Activated CD4-positive, alpha-beta T cell treated with anti-CD3 and anti-CD28 coated beads, Interleukin-2, amount 10 ng/mL, durations not matched to agents 7 days and 5 days (primary cell): ENCODE measurements at regions not wholly inside any gene's neighbourhood (a gene's known extent, or its start where the extent isn't known, plus 50 kb on each side); places are given as distances from the start of the nearest gene placed in this dataset.
"Not testable (repeated sequence)": the region's sequence is repeated elsewhere in the genome, so short reads cannot be mapped to it uniquely, and the experiment has no call there.

Experiments
- CTCF ChIA-PET: fragments of 350-600 bp; sonication (Branson Sonifier 250); formaldehyde crosslinking; loops from one replicate; lab custom pipeline; 2021; ENCODE audit warnings: antibody characterized with exemption; lab: Charles Lee
- POLR2A ChIA-PET: fragments of 350-600 bp; sonication (Branson Sonifier 250); formaldehyde crosslinking; loops from one replicate; lab custom pipeline; 2021; ENCODE audit warnings: antibody characterized with exemption; lab: Charles Lee
- DNase-seq: peaks from one replicate; pipeline ENCODE4 v3.0.0-alpha.2; 2020
- H3K27ac Mint-ChIP-seq: one replicate; pipeline ENCODE4 v1.8.0; 2021; ENCODE audit warnings: mild to moderate bottlenecking, moderate library complexity, mixed read lengths
- H3K27me3 Mint-ChIP-seq: one replicate; pipeline ENCODE4 v1.8.0; 2021; ENCODE audit warnings: mixed read lengths
- H3K36me3 Mint-ChIP-seq: one replicate; pipeline ENCODE4 v1.8.0; 2021; ENCODE audit warnings: low read depth, mixed read lengths
- H3K4me1 Mint-ChIP-seq: one replicate; pipeline ENCODE4 v1.8.0; 2021; ENCODE audit warnings: mixed read lengths
- H3K4me3 Mint-ChIP-seq: one replicate; pipeline ENCODE4 v1.8.0; 2021; ENCODE audit warnings: mild to moderate bottlenecking, moderate library complexity, mixed read lengths
- H3K9me3 Mint-ChIP-seq: one replicate; pipeline ENCODE4 v1.8.0; 2021; ENCODE audit warnings: mixed read lengths

DNA sequence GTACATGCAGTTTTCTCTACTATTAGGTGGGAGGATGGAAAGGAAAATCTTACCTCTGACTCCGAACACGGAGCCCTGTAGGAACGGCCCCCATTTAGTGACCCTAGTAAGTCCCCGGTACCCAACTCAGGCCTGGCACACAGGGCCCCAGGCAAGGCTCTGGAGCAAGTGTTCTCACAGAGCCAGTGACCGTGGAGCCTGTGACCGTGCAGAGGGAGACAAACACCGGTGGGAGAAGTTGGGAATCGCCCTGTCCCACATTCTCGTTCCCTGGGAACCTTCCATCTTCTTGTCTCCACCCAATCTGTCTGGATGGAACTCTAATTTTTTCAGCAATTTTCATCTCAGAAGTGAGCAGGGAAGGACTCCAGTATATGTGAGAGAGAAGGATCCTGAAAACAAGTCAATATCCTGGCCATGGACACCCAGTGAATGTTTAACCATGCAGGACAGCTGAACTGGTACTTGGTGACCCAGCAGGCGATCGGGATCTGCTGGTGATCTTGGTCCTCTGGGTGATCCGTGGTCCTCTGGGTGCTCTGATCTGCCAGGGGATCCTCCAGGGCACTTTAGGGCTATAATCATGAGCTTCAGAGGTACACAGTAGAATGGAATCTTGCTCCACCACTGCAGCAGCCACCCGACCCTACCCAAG, 348.6 kb upstream of the ID2 start:
- peaks cover 8% of the 10 kb centered on the region for H3K9me3 Mint-ChIP-seq
- peaks cover 12% of the 10 kb centered on the region for H3K36me3 Mint-ChIP-seq
- peaks cover 48% of the 10 kb centered on the region for H3K4me1 Mint-ChIP-seq
- DNase-seq = no peak
- H3K27ac Mint-ChIP-seq = no peak overlapping the region
- ChIA-PET CTCF (interaction anchor here (0.6 to 1.6 kb wide), 3 partner anchors 8 to 664 kb away, joined by 3 to 4 read pairs (median 4); no protein-coding TSS in a partner anchor), POLR2A (no interaction called here)
- H3K27me3 Mint-ChIP-seq = peaks cover 11% of the 10 kb centered on the region
- no peak overlapping the region for H3K4me3 Mint-ChIP-seq

GRCh38 chr2:8333832-8334187, 348.0 kb upstream of the ID2 start:
- H3K4me3 Mint-ChIP-seq, H3K27ac Mint-ChIP-seq: not testable (repeated sequence)
- CTCF ChIA-PET = interaction anchor here (0.6 to 1.2 kb wide), 2 partner anchors 9 to 665 kb away, joined by 3 to 4 read pairs; no protein-coding TSS in a partner anchor

DNA sequence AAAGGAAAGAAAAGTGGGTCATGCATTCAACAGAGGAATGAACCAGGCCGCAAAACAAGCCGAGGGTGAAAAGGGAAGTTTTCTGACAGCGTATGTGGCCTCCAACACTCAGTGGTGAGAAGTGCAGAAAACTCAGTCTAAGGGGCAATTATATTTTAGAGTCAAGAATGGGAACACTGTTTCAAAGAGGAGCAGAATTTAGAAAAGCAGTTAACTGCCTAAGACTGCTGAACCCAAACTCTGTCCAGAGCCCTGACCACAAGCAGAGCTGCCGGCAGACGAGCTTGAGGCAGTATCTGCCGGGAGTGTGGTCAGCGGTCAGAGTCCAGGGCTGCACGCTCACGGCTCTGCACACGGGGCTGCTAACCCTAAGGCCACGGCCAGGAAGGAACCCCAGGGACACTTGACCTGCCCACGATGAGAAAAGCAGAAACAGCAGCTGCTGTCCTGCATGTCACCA, 347.0 kb upstream of the ID2 start:
- H3K27me3 Mint-ChIP-seq = peaks cover 11% of the 10 kb centered on the region
- no peak overlapping the region for H3K27ac Mint-ChIP-seq
- H3K4me3 Mint-ChIP-seq = no peak overlapping the region
- no peak for DNase-seq
- H3K36me3 Mint-ChIP-seq = peaks cover 10% of the 10 kb centered on the region
- POLR2A ChIA-PET = no interaction called here
- H3K4me1 Mint-ChIP-seq = peaks cover 37% of the 10 kb centered on the region
- H3K9me3 Mint-ChIP-seq = peaks cover 6% of the 10 kb centered on the region
- CTCF ChIA-PET = interaction anchor here (3.4 kb wide), 1 partner anchor 9 kb away, joined by 20 read pairs; no protein-coding TSS in a partner anchor

More at GRCh38 chr2:8333832-8334187, 348.0 kb upstream of the ID2 start:
- Mint-ChIP-seq H3K36me3 (peaks cover 12% of the 10 kb centered on the region), H3K4me1 (peaks cover 47% of the 10 kb centered on the region), H3K27me3 (peaks cover 11% of the 10 kb centered on the region)
- POLR2A ChIA-PET, H3K9me3 Mint-ChIP-seq, DNase-seq: not testable (repeated sequence)

GRCh38 chr2:8335801-8336200, 346.1 kb upstream of the ID2 start:
- POLR2A ChIA-PET = no interaction called here
- peaks cover 11% of the 10 kb centered on the region for H3K27me3 Mint-ChIP-seq
- DNase-seq = no peak
- H3K4me1 Mint-ChIP-seq = peaks cover 30% of the 10 kb centered on the region
- H3K9me3 Mint-ChIP-seq = peaks cover 7% of the 10 kb centered on the region
- no peak overlapping the region for H3K4me3 Mint-ChIP-seq
- H3K36me3 Mint-ChIP-seq = peaks cover 10% of the 10 kb centered on the region
- CTCF ChIA-PET = interaction anchor here (1.0 to 3.4 kb wide), 2 partner anchors 10 to 12 kb away, joined by 3 to 20 read pairs; no protein-coding TSS in a partner anchor
- H3K27ac Mint-ChIP-seq = no peak overlapping the region

GRCh38 chr2:8337321-8337720, 344.5 kb upstream of the ID2 start:
- Mint-ChIP-seq H3K9me3 (peaks cover 13% of the 10 kb centered on the region), H3K4me1 (peaks cover 26% of the 10 kb centered on the region), H3K36me3 (peaks cover 20% of the 10 kb centered on the region), H3K4me3 (peak overlapping the region; percentile 21), H3K27me3 (peaks cover 9% of the 10 kb centered on the region), H3K27ac (peak overlapping the region; percentile 86)
- CTCF ChIA-PET = interaction anchor here (1.0 to 3.4 kb wide), 6 partner anchors 11 to 87 kb away, joined by 3 to 20 read pairs (median 3); no protein-coding TSS in a partner anchor
- POLR2A ChIA-PET = no interaction called here
- peak; percentile 50 for DNase-seq

GRCh38 chr2:8342407-8342806, 339.4 kb upstream of the ID2 start:
- no peak overlapping the region for H3K27ac Mint-ChIP-seq
- H3K27me3 Mint-ChIP-seq = no peaks in the 10 kb centered on the region
- peaks cover 18% of the 10 kb centered on the region for H3K4me1 Mint-ChIP-seq
- H3K4me3 Mint-ChIP-seq = no peak overlapping the region
- ChIA-PET CTCF (no interaction called here), POLR2A (no interaction called here)
- peaks cover 15% of the 10 kb centered on the region for H3K36me3 Mint-ChIP-seq
- peaks cover 19% of the 10 kb centered on the region for H3K9me3 Mint-ChIP-seq
- DNase-seq = no peak

GRCh38 chr2:8343031-8343430, 338.8 kb upstream of the ID2 start:
- peaks cover 10% of the 10 kb centered on the region for H3K36me3 Mint-ChIP-seq
- H3K4me1 Mint-ChIP-seq = peaks cover 11% of the 10 kb centered on the region
- no peak for DNase-seq
- POLR2A ChIA-PET = no interaction called here
- no peak overlapping the region for H3K27ac Mint-ChIP-seq
- CTCF ChIA-PET = no interaction called here
- no peaks in the 10 kb centered on the region for H3K27me3 Mint-ChIP-seq
- H3K9me3 Mint-ChIP-seq = peaks cover 15% of the 10 kb centered on the region
- no peak overlapping the region for H3K4me3 Mint-ChIP-seq

DNA sequence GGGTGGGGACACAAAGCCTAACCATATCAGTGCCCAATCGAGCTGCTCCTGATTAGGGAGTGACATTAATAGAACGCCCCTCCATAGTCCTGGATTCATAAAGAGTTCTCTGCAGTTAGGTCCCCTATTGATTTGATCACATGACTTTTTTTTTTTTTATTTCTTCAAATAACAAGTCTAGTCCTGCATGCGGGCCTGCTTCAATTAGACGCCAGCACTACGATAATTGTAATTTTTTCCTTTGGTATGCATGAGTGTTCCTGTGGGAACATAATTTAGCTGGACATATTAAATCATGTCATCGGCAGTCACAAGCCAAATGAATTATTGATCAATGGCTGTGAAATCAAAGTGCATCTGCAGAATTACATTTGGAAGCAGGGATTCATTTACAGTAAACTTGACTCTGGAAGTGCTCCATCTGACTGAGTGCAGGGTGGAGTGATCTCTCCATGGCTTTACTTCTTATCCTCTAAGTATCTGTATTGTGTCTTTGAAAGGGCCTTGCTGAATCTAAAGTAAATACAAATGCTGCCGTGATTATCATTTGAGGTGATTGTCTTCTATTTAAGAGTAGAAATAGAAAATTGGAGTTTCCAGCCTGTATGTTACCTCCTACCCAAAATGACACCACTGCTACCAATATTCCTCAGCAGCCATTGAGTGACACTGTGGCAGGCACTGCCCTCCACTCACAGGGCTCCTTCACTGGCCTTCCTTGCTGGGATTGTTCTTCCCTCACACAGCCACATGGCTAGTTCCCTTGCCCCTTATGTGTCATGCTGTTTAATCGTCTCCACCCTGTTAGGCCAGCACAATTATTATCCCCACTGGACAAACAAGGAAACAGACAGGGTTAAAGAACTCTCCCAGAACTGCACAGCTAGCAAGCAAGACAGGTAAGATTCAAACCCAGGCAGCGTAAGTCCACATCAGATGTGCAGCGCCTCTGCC, 337.4 kb upstream of the ID2 start:
- Mint-ChIP-seq H3K27me3 (no peaks in the 10 kb centered on the region), H3K36me3 (peaks cover 10% of the 10 kb centered on the region), H3K4me3 (no peak overlapping the region), H3K4me1 (peaks cover 9% of the 10 kb centered on the region), H3K27ac (no peak overlapping the region), H3K9me3 (peaks cover 15% of the 10 kb centered on the region)
- CTCF ChIA-PET = interaction anchor here (0.5 to 0.6 kb wide), 3 partner anchors 12 to 138 kb away, joined by 3 to 5 read pairs (median 4); no protein-coding TSS in a partner anchor
- POLR2A ChIA-PET = no interaction called here
- no peak for DNase-seq

GRCh38 chr2:8345200-8345599, 336.7 kb upstream of the ID2 start:
- ChIA-PET POLR2A (no interaction called here), CTCF (interaction anchor here (0.5 kb wide), 1 partner anchor 100 kb away, joined by 3 read pairs; no protein-coding TSS in a partner anchor)
- peaks cover 15% of the 10 kb centered on the region for H3K9me3 Mint-ChIP-seq
- no peak overlapping the region for H3K27ac Mint-ChIP-seq
- peaks cover 10% of the 10 kb centered on the region for H3K36me3 Mint-ChIP-seq
- no peak overlapping the region for H3K4me3 Mint-ChIP-seq
- no peaks in the 10 kb centered on the region for H3K27me3 Mint-ChIP-seq
- H3K4me1 Mint-ChIP-seq = peaks cover 9% of the 10 kb centered on the region
- no peak for DNase-seq

- CTCF ChIA-PET = interaction anchor here (0.9 to 1.5 kb wide), 2 partner anchors 8 to 14 kb away, joined by 3 to 4 read pairs; no protein-coding TSS in a partner anchor
- H3K27ac Mint-ChIP-seq = no peak overlapping the region
- POLR2A ChIA-PET = no interaction called here
- H3K9me3 Mint-ChIP-seq = peaks cover 11% of the 10 kb centered on the region
- H3K27me3 Mint-ChIP-seq = no peaks in the 10 kb centered on the region
- peaks cover 9% of the 10 kb centered on the region for H3K4me1 Mint-ChIP-seq
- no peak for DNase-seq
- H3K4me3 Mint-ChIP-seq = no peak overlapping the region
- peaks cover 7% of the 10 kb centered on the region for H3K36me3 Mint-ChIP-seq
These were observed 335.6 kb upstream of the ID2 start for GRCh38 chr2:8346208-8346607.

GRCh38 chr2:8346706-8347430, 335.0 kb upstream of the ID2 start:
- peaks cover 9% of the 10 kb centered on the region for H3K9me3 Mint-ChIP-seq
- DNase-seq = no peak
- ChIA-PET CTCF (interaction anchor here (0.9 to 1.5 kb wide), 3 partner anchors 9 to 14 kb away, joined by 3 to 4 read pairs (median 3); no protein-coding TSS in a partner anchor), POLR2A (no interaction called here)
- peaks cover 9% of the 10 kb centered on the region for H3K4me1 Mint-ChIP-seq
- no peaks in the 10 kb centered on the region for H3K27me3 Mint-ChIP-seq
- no peak overlapping the region for H3K4me3 Mint-ChIP-seq
- no peak overlapping the region for H3K27ac Mint-ChIP-seq
- peaks cover 2% of the 10 kb centered on the region for H3K36me3 Mint-ChIP-seq

DNA sequence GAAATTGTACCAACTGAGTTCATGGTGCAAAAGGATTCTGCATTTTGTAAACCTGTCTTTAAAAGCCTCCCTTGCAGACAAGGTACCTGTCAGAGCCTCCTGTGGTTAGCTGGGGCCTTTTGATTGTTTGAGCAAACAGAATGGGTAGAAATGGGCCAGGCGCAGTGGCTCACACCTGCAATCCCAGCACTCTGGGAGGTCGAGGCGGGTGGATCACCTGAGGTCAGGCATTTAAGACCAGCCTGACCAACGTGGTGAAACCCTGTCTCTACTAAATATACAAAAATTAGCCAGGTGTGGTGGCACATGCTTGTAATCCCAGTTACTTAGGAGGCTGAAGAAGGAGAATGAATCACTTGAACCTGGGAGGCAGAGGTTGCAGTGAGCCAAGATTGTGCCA, 332.9 kb upstream of the ID2 start:
- H3K27me3 Mint-ChIP-seq, H3K4me3 Mint-ChIP-seq, POLR2A ChIA-PET, CTCF ChIA-PET, DNase-seq, H3K36me3 Mint-ChIP-seq, H3K27ac Mint-ChIP-seq, H3K9me3 Mint-ChIP-seq, H3K4me1 Mint-ChIP-seq: not testable (repeated sequence)
